Keratinocyte (primary cell): ENCODE measurements at regions not wholly inside any gene's neighbourhood (a gene's known extent, or its start where the extent isn't known, plus 50 kb on each side); places are given as distances from the start of the nearest gene placed in this dataset.

ENCODE experiments used
- DNase-seq: peaks from one replicate; pipeline ENCODE4 v3.0.0-alpha.2; 2011; ENCODE audit warnings: low read depth, missing footprints, low spot score
- FAIRE-seq: peaks from 2 replicates; lab custom pipeline; 2011; peaks lifted over from hg19 to GRCh38; lab: Jason Lieb, UNC
- H2AFZ ChIP-seq: 2 replicates; pipeline ENCODE4 v1.6.0; 2012; ENCODE audit warnings: low read length, control low read depth, inconsistent platforms; ENCODE audit not compliant: control insufficient read depth
- H3K27ac ChIP-seq: 2 replicates; pipeline ENCODE4 v1.5.1; 2011; ENCODE audit warnings: low read length; ENCODE audit not compliant: control insufficient read depth, insufficient read depth
- H3K27me3 ChIP-seq: 3 replicates; pipeline ENCODE4 v1.6.0; 2011; ENCODE audit warnings: low read length; ENCODE audit not compliant: control insufficient read depth, insufficient read depth; ENCODE audit errors: extremely low read depth
- H3K36me3 ChIP-seq, 2 experiments: 2 replicates in 1 of 2; 3 replicates in 1 of 2; pipeline ENCODE4 v1.5.1; 2011; ENCODE audit warnings: low read length in 2 of 2, mild to moderate bottlenecking in 1 of 2; ENCODE audit not compliant: control insufficient read depth in 2 of 2, insufficient read depth in 2 of 2; ENCODE audit errors: extremely low read depth in 1 of 2
- H3K4me1 ChIP-seq: 3 replicates; pipeline ENCODE4 v1.5.1; 2011; ENCODE audit warnings: low read length; ENCODE audit not compliant: control insufficient read depth, insufficient read depth; ENCODE audit errors: extremely low read depth
- H3K4me2 ChIP-seq: 3 replicates; pipeline ENCODE4 v1.6.0; 2011; ENCODE audit warnings: low read depth, low read length; ENCODE audit not compliant: control insufficient read depth, insufficient read depth; ENCODE audit errors: extremely low read depth
- H3K4me3 ChIP-seq, 3 experiments: fragments of 200-600 bp in 1 of 3; sonication (generic) in 1 of 3; 2 replicates in 2 of 3; 3 replicates in 1 of 3; pipeline ENCODE4 v1.5.1; 2011 to 2016; ENCODE audit warnings: low read length in 3 of 3, mild to moderate bottlenecking in 3 of 3, control low read depth in 2 of 3, inconsistent platforms in 1 of 3, low read depth in 1 of 3, mixed read lengths in 1 of 3, mixed run types in 1 of 3, moderate library complexity in 1 of 3; ENCODE audit not compliant: control insufficient read depth in 2 of 3, insufficient read depth in 2 of 3; ENCODE audit errors: extremely low read depth in 1 of 3
- H3K79me2 ChIP-seq: 2 replicates; pipeline ENCODE4 v1.6.0; 2012; ENCODE audit warnings: low read length; ENCODE audit not compliant: control insufficient read depth, insufficient read depth
- H3K9ac ChIP-seq: 3 replicates; pipeline ENCODE4 v1.6.0; 2011; ENCODE audit warnings: low read length; ENCODE audit not compliant: control insufficient read depth, insufficient read depth; ENCODE audit errors: extremely low read depth
- H3K9me1 ChIP-seq: 3 replicates; pipeline ENCODE4 v1.6.0; 2011; ENCODE audit warnings: low read length; ENCODE audit not compliant: control insufficient read depth, insufficient read depth; ENCODE audit errors: extremely low read depth
- H3K9me3 ChIP-seq: 2 replicates; pipeline ENCODE4 v1.5.1; 2012; ENCODE audit warnings: low read depth, low read length; ENCODE audit not compliant: control insufficient read depth
- H4K20me1 ChIP-seq: 3 replicates; pipeline ENCODE4 v1.6.0; 2011; ENCODE audit warnings: low read length; ENCODE audit not compliant: control insufficient read depth, insufficient read depth; ENCODE audit errors: extremely low read depth
- CTCF ChIP-seq, 3 experiments: IDR thresholded peaks in 1 of 3; conservative IDR thresholded peaks in 1 of 3; optimal IDR thresholded peaks in 1 of 3; 2 replicates in 2 of 3; 3 replicates in 1 of 3; pipeline versions ENCODE3 to v1.5.1; 2011; ENCODE audit warnings: low read length in 3 of 3, mild to moderate bottlenecking in 3 of 3, moderate library complexity in 2 of 3, control low read depth in 1 of 3, inconsistent platforms in 1 of 3; ENCODE audit not compliant: insufficient read depth in 2 of 3; ENCODE audit errors: extremely low read depth in 1 of 3
- EZH2 ChIP-seq: IDR thresholded peaks from one replicate; pipeline ENCODE4 v1.6.1; 2012; ENCODE audit warnings: inconsistent platforms, mild to moderate bottlenecking, low read length, moderate library complexity
- dilution Hi-C: fragments of 300-500 bp; cut with MboI; formaldehyde crosslinking; loops from one replicate; pipeline ENCODE4 v1.7.0; 2020; ENCODE audit warnings: low sequenced_read_pairs; ENCODE audit not compliant: extremely low pct_ligation_motif_present

GRCh38 chr5:88051148-88051547 lies 217.5 kb downstream of the TMEM161B start:
- no peak for TF ChIP-seq CTCF (optimal IDR thresholded peaks at IDR 0.05 in 1 of 3, IDR thresholded peaks at IDR 0.05 in 1 of 3, conservative IDR thresholded peaks at IDR 0.05 in 1 of 3; ENCODE audit: extremely low read depth in 1 of 3, insufficient read depth in 2 of 3, low read length in 3 of 3)
- TF ChIP-seq EZH2: no peak
- H3K4me3 ChIP-seq: no peak overlapping the region
- dilution Hi-C loops: no loop called here
- H3K4me1 ChIP-seq: no peaks in the 10 kb centered on the region
- H3K9me3 ChIP-seq: no peaks in the 10 kb centered on the region
- no peaks in the 10 kb centered on the region for H3K27me3 ChIP-seq
- H3K79me2 ChIP-seq: no peaks in the 10 kb centered on the region
- H3K36me3 ChIP-seq: no peaks in the 10 kb centered on the region
- no peaks in the 10 kb centered on the region for H3K9me1 ChIP-seq
- H4K20me1 ChIP-seq: no peaks in the 10 kb centered on the region
- H3K9ac ChIP-seq: no peak overlapping the region
- no peak overlapping the region for H3K27ac ChIP-seq
- DNase-seq (no peak), FAIRE-seq (no peak)
- no peak overlapping the region for H2AFZ ChIP-seq
- no peak overlapping the region for H3K4me2 ChIP-seq

- Histone ChIP-seq H3K4me1 (no peaks in the 10 kb centered on the region), H3K36me3 (no peaks in the 10 kb centered on the region), H3K9me1 (no peaks in the 10 kb centered on the region), H3K4me2 (no peak overlapping the region), H2AFZ (no peak overlapping the region), H3K79me2 (no peaks in the 10 kb centered on the region), H3K27ac (no peak overlapping the region), H4K20me1 (no peaks in the 10 kb centered on the region), H3K4me3 (no peak overlapping the region), H3K27me3 (no peaks in the 10 kb centered on the region), H3K9me3 (no peaks in the 10 kb centered on the region), H3K9ac (no peak overlapping the region)
- TF ChIP-seq CTCF (optimal IDR thresholded peaks at IDR 0.05 in 1 of 3, IDR thresholded peaks at IDR 0.05 in 1 of 3, conservative IDR thresholded peaks at IDR 0.05 in 1 of 3; ENCODE audit: extremely low read depth in 1 of 3, insufficient read depth in 2 of 3, low read length in 3 of 3) (no peak), EZH2 (no peak)
- dilution Hi-C loops: no loop called here
- FAIRE-seq: no peak
- DNase-seq: no peak
Measured at GRCh38 chr5:88049737-88050136, 218.9 kb downstream of the TMEM161B start.
